GM21423 (cell line): ENCODE measurements at regions not wholly inside any gene's neighbourhood (a gene's known extent, or its start where the extent isn't known, plus 50 kb on each side); places are given as distances from the start of the nearest gene placed in this dataset.
"Not testable (repeated sequence)": the region's sequence is repeated elsewhere in the genome, so short reads cannot be mapped to it uniquely, and the experiment has no call there.

Experiments
- ATAC-seq: cut with Tn5 transposase; IDR thresholded peaks from one replicate; pipeline ENCODE4 v1.9.1; 2021; ENCODE audit warnings: mild to moderate bottlenecking, moderate library complexity; ENCODE audit not compliant: unreplicated experiment

DNA sequence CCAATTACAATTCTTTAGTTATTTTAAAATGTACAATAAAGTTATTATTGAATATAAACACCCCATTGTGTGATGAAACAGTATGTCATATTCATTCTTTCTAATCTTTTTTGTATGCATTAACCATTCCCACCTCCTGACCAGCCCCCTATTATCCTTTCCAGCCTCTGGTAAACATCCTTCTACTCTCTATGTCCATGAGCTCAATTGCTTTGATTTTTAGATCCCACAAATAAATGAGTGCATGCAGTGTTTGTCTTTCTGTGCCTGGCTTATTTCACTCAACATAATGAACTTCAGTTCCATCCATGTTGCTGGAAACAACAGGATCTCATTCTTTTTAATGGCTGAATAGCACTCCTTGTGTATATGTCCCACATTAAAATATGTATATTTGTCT, 1858.9 kb upstream of the C9orf72 start:
- ATAC-seq = no peak

DNA sequence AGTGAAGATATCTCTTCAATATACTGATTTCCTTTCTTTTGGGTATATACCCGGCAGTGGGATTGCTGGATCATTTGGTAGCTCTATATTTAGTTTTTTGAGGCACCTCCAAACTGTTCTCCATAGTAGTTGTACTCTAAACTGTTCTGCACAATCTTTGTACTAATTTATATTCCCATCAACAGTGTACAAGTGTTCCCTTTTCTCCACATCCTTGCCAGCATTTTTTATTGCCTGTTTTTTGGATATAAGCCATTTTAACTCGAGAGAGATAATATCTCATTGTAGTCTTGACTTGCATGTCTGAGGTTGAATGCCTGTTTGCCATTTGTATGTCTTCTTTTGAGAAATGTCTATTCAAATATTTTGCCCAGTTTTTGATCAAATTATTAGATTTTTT, 1859.4 kb upstream of the C9orf72 start:
- ATAC-seq = not testable (repeated sequence)

- no peak for ATAC-seq
Observed at GRCh38 chr9:29435368-29435767, 1862.1 kb upstream of the C9orf72 start.

GRCh38 chr9:29437526-29437925, 1864.2 kb upstream of the C9orf72 start:
- ATAC-seq = no peak

DNA sequence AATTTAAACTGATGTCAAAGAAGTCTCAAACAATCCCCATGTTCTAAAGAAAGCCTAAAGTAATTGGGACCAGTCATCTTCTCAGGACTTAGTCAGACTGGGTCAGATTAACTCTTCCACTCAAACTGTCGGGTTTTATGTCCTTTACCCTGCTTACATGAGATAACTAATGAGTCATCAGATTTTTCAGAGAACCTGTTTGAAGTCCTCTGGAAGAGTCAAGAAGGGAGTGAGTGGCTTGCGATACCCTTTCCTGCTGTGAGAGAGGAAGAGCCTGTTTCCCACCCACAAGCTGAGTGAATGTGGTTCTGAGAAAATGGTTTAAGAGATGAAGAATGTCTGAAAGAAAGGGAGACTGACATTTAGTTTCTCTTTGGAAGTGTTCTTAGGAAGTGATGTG, 1866.7 kb upstream of the C9orf72 start:
- ATAC-seq = no peak

DNA sequence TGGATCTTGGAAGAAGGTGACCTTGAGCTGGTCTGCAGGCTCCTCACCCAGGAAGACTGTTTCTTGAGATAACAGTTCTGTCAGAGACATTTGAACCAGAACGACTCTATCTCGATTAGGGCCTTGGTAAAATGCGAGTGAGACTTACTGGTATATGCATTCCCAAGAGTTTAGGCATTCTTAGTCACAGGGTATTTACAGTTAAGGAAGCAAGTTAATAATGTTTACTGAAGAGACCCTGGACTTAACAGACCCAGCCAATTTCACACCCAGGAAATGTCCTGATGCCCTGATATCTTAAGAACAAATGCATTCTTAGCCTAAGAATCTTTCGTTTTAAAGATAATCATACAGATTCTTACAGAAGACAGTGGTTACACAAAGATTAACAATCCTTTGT, 1867.2 kb upstream of the C9orf72 start:
- ATAC-seq = no peak

DNA sequence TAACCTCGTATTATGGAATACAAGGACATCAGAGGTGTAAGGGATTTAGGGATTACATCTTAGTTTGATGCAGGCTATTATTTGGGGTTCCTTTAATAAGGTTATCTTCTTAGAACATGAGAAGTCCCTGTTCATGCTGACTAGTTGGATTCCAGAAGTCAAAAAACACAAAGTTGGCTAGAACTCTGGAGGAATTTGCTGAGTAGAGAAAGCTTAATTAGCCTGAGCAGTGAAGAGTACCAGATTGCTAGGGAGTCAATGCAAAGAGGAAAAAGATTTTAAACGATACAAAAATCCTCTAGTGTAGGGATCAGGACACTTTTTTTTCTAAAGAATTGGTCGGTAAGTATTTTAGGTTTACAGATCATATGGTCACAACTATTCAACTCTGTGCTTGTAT, 1872.5 kb upstream of the C9orf72 start:
- ATAC-seq = no peak

DNA sequence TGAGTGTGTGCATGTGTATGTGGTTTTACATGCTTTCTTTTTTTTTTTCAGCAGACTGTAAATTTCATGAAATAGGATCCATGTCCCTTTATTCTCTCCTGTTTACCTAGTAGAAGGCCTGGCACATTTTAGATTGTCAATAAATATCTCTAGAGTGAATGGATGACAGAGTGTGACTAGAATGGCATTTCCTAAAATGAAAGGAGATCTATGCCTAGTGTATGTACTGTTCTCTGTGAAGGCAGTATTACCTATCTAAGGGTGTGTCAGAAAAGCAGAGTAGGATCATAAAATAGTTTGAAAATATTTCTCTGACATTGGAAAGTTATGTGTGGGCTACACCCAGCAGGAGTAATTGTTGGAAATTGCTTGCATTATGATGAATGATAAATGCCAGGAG, 1876.0 kb upstream of the C9orf72 start:
- ATAC-seq = no peak

DNA sequence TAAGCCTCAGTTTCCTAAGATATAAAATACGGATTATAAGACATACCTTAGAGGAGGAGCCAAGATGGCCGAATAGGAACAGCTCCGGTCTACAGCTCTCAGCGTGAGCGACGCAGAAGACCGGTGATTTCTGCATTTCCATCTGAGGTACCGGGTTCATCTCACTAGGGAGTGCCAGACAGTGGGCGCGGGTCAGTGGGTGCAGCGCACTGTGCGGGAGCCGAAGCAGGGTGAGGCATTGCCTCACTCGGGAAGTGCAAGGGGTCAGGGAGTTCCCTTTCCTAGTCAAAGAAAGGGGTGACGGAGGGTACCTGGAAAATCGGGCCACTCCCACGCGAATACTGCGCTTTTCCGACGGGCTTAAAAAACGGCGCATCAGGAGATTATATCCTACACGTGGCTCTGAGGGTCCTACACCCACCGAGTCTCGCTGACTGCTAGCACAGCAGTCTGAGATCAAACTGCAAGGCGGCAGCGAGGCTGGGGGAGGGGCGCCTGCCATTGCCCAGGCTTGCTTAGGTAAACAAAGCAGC, 1877.1 kb upstream of the C9orf72 start:
- ATAC-seq = not testable (repeated sequence)

GRCh38 chr9:29456940-29457339, 1883.7 kb upstream of the C9orf72 start:
- ATAC-seq = no peak

DNA sequence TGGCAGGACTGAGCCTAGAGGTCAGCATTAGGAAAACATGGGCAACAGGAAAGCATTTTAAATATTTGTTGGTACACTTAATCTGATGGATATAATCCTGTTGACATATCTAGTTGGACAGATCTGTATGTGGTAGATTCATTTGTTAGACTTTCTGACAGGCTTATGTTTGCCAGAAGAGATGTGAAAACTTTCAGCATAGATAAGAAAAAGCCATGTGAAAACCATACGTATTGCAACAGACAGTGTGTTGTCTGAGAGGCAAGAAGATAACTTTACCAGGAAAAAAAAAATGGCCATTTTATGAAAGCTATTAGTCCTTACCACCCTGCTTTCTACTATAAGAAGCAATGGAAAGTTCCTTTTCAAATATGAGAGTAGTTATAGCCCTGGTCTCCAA, 1902.2 kb upstream of the C9orf72 start:
- no peak for ATAC-seq

DNA sequence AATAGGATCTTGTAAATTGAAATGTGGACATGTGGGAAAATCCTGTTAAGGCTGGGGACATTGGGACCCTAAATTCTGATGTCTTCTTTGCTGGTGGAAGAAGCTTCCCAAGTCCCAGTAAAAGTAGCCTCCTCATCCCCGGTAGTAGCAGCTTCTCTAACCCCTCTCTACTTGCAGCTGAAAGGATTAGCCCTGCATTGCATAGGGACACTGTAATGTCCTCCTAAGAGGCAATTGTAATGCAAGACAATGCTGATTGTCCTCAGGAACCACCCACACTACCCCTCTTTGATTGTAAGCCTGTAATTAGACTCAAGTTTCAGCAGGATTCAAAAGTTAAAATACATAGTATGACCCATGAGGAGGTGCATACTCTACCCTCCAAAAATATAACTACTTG, 1938.4 kb upstream of the C9orf72 start:
- ATAC-seq = no peak

GRCh38 chr9:29514336-29514735, 1941.1 kb upstream of the C9orf72 start:
- ATAC-seq = no peak

DNA sequence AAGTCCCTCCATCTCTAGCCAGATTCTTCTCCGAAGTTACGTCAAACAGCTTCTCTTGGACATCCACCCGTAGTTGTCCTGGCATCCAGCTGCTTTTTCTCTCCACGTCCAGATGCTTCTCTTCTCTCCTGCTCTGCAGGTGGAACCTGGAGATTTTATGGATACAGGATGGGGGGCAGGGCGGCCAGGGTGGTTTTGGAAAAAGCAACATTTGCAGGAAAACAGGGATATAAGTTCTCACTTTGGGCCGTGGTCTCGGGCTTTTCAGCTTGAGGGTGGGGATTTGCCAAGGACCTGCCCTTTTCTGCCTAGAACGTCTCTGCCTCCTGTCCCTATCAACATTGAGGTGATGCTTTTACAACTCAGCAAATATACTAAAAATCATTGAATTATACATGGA, 1941.6 kb upstream of the C9orf72 start:
- ATAC-seq = no peak

DNA sequence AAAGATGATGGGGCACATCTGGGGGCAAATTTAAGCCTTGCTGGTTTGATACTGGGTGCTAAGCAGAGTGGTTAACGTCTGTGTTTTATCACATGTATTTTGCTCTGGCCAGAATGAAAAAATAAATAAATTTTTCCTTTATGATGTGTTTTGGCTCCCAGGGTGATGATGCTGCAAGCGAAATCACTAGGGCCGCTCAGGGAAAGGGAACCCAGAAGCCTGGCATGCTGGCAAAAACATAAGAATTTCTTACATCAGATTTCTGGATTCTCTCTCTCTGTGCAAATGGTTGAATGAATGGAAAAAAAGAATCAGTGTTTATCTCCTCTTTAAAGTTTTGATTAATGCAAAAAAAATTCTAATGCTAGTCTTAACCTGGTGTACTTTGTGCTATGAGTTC, 1975.2 kb upstream of the C9orf72 start:
- no peak for ATAC-seq

DNA sequence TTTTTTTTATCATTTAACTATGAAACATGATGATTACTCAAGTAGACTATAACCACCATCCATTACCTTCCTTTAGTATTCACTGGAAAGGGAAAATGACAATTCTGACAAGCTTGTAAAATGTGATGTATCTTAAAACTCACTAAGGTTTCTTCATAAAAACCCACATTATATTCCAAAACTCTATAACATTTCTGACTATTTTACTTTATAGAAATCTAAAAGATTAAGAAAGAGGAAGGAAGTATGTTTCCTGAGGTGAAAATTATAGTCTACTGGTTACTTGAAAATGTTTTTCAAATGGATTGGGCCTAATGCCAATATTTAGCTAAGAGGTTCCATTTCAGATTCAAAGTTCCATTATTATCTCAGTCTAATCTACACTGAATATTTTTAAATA, 1982.2 kb upstream of the C9orf72 start:
- ATAC-seq = no peak

DNA sequence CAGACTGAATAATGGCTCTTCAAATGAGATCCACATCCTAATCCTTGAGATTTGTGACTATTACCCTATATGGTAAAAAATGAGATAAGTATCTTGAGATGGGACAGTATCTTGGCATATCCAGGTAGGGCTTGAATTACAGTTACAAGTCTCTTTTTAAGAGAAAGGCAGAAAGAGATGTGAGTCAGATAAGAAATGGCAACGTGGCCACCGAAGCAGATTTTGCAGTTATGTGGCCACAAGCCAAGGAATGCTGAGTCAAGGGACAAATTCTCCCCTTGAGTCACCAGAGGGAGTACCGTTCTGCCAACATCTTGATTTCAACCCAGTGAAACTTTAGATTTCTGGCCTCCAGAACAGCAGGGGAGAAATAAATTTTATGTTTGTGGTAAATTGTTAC, 1983.0 kb upstream of the C9orf72 start:
- ATAC-seq = no peak

DNA sequence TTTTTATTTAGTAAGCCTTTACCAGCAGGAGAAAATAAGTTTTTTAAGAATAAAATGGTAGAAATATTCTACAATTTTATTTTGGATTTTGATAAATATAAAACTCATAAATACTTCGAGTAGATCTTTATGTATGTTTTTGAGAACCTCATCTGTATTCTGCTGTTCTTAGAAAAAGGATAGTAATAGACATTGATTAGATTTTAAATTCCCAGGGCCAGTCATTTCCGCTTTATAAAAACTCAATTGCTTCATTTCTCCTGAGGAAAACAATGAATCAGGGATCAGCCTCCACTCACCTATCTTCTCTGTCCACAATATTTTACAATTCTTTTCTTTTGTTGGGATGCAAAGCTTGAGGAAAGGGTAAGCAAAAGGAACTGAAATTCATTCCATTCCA, 1983.5 kb upstream of the C9orf72 start:
- no peak for ATAC-seq

DNA sequence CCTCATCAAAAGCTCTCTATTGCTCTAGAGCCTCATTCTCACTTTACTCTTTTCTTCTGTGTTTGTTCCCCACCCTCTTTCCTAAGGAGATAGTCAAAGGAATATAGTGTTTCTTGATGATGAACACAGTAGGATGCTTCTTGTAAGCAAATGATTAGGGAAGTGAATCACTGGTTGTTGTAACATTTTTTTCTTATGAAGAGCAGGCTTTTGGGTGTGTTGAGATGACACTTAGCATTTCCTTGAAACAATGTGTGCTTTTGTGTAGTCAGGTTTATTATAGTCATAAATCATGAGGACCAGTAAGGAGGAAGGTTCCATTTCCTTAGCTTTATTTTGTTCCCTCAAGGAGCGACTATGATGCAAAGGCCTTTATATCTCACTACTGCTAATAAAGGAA, 1991.3 kb upstream of the C9orf72 start:
- no peak for ATAC-seq

DNA sequence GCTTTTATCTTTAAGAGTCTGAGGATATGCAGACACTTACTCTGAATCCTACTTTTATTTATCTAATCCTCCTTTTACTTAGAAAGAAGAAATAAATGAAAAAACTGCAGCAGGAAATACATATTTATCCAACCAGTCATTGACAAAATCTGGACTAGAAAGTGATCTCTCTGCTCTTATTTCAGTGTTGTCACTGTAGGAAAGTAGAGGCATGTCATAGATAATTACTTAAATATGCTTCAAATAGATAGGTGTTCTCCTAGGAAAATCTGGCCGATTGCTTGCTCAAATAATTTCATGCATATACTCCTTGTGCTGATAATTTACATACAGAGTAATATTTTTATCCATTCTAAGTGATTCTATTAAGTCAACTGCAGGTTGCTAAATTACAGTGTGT, 2001.9 kb upstream of the C9orf72 start:
- ATAC-seq = no peak

DNA sequence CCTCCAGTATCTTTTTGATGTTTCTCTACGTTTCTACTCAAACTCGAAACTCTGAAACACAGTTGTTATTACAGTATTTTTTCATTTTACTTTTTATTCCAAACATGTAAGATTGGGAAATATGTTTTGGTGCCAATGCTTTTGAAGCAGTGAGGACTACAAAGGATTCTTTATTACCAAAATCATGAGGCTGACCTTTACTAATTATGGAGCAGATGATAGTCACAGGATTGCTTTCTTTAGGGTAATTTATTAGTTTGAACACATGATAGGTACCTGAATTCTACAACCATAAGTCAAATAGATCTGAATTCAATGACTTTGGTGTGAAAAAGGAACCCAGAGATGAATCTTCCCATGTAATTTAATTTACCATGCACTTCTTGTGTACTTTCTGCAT, 2015.1 kb upstream of the C9orf72 start:
- no peak for ATAC-seq

GRCh38 chr9:29609282-29609681, 2036.0 kb upstream of the C9orf72 start:
- no peak for ATAC-seq

DNA sequence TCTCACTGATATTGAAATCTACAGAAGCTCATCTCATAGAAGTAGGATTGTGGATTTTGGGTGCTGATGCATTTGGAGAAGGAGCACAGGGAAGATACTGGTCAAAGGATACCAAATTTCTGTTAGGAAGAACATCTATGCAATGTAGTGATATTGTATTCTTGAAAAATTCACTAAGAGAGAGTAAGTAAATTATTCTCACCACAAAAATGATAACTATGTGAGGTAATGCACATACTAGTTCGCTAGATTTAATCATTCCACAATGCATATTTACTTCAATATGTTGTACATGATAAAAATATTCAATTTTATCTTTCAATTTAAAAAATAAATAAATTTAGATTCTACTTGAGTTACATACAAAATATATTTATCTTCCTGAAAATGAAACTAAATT, 2040.5 kb upstream of the C9orf72 start:
- ATAC-seq = no peak

- ATAC-seq = no peak
Observed at GRCh38 chr9:29616844-29617243, 2043.6 kb upstream of the C9orf72 start.
